K562 (cell line): ENCODE measurements at regions not wholly inside any gene's neighbourhood (a gene's known extent, or its start where the extent isn't known, plus 50 kb on each side); places are given as distances from the start of the nearest gene placed in this dataset.

Experiments used
- ATAC-seq: fragments of 200-7000 bp; cut with Tn5 transposase; 3 replicates; pipeline ENCODE4 v1.9.1; 2020; ENCODE audit warnings: moderate library complexity
- BruUV-seq: library from RNA; stranded (reverse); fragments of 400-500 nt; replicated peaks from 2 replicates; lab custom pipeline; 2021; lab: Mats Ljungman, UMichigan
- CTCF ChIA-PET: fragments of 300-600 bp; formaldehyde crosslinking; extraction: SDS; loops from one replicate; lab custom pipeline; 2021; ENCODE audit warnings: low intra/inter-chr PET ratio; lab: Yijun Ruan, JAX
- POLR2A ChIA-PET: fragments of 300-600, 350-650 bp; sonication (Branson Sonifier 250); formaldehyde crosslinking; extraction: SDS; loops from one replicate; lab custom pipeline; 2021; ENCODE audit warnings: antibody characterized with exemption, inconsistent platforms; lab: Yijun Ruan, JAX
- DNase-seq, 4 experiments: peaks; one replicate each; pipeline versions ENCODE4 v3.0.0 to v3.0.0-alpha.2; 2011 to 2018; ENCODE audit warnings: low spot score in 3 of 4, mixed read lengths in 3 of 4; ENCODE audit errors: extremely low read depth in 1 of 4
- FAIRE-seq: peaks from 2 replicates; lab custom pipeline; 2011; peaks lifted over from hg19 to GRCh38; lab: Jason Lieb, UNC
- H2AFZ ChIP-seq: 2 replicates; pipeline ENCODE4 v1.6.0; 2011; ENCODE audit warnings: low read depth, low read length, control low read depth, inconsistent platforms
- H3K27ac ChIP-seq: fragments of 200-600 bp; 3 replicates; pipeline ENCODE4 v1.8.0; 2011; ENCODE audit warnings: low read depth, mild to moderate bottlenecking, control low read depth, inconsistent platforms, low read length, moderate library complexity, mixed read lengths; ENCODE audit errors: extremely low read depth
- H3K27me3 ChIP-seq, 2 experiments: fragments of 300-600 bp in 1 of 2; 2 replicates in 1 of 2; 3 replicates in 1 of 2; pipeline versions ENCODE4 v1.6.0 to v1.8.0; 2011; ENCODE audit warnings: inconsistent platforms in 2 of 2, low read length in 2 of 2, mild to moderate bottlenecking in 1 of 2, mixed read lengths in 1 of 2, moderate library complexity in 1 of 2; ENCODE audit not compliant: control insufficient read depth in 2 of 2, insufficient read depth in 2 of 2
- H3K36me3 ChIP-seq: fragments of 300-600 bp; 3 replicates; pipeline ENCODE4 v1.8.0; 2011; ENCODE audit warnings: mild to moderate bottlenecking, low read length, inconsistent platforms; ENCODE audit not compliant: control insufficient read depth, insufficient read depth
- H3K4me1 ChIP-seq, 2 experiments: fragments of 200-600 bp in 1 of 2; replicated peaks in 1 of 2; 2 replicates in 1 of 2; 3 replicates in 1 of 2; pipeline versions ENCODE4 v1.5.1 to v1.8.0; 2011; ENCODE audit warnings: inconsistent platforms in 2 of 2, low read length in 2 of 2, mild to moderate bottlenecking in 1 of 2, mixed read lengths in 1 of 2, moderate library complexity in 1 of 2; ENCODE audit not compliant: control insufficient read depth in 2 of 2, insufficient read depth in 2 of 2
- H3K4me2 ChIP-seq: 2 replicates; pipeline ENCODE4 v1.6.1; 2011; ENCODE audit warnings: low read length, control low read depth, inconsistent platforms, mixed read lengths; ENCODE audit not compliant: insufficient read depth
- H3K4me3 ChIP-seq: fragments of 200-600 bp; sonication (generic), shearing (Covaris generic); 2 replicates; pipeline ENCODE4 v1.5.1; 2016; ENCODE audit warnings: control low read depth, inconsistent platforms
- H3K79me2 ChIP-seq: fragments of 200-600 bp; 3 replicates; pipeline ENCODE4 v1.8.0; 2011; ENCODE audit warnings: low read length, inconsistent platforms; ENCODE audit not compliant: control insufficient read depth, insufficient read depth
- H3K9ac ChIP-seq, 2 experiments: 2 replicates each; pipeline versions ENCODE4 v1.6.0 to v1.6.1; 2011; ENCODE audit warnings: low read depth in 2 of 2, low read length in 2 of 2, control low read depth in 1 of 2, inconsistent platforms in 1 of 2, mild to moderate bottlenecking in 1 of 2, mixed read lengths in 1 of 2; ENCODE audit not compliant: insufficient read depth in 1 of 2
- H3K9me1 ChIP-seq: one replicate; pipeline ENCODE4 v1.6.0; 2011; ENCODE audit warnings: inconsistent platforms, mild to moderate bottlenecking, low read length, moderate library complexity; ENCODE audit not compliant: control insufficient read depth, insufficient read depth
- H3K9me3 ChIP-seq: replicated peaks from 2 replicates; pipeline ENCODE4 v1.5.1; 2011; ENCODE audit warnings: low read depth, low read length, inconsistent platforms; ENCODE audit not compliant: control insufficient read depth, insufficient read depth
- H4K20me1 ChIP-seq: replicated peaks from 2 replicates; pipeline ENCODE4 v1.6.1; 2011; ENCODE audit warnings: low read length, inconsistent platforms, mixed read lengths; ENCODE audit not compliant: control insufficient read depth, insufficient read depth
- CBFA2T2 ChIP-seq: fragments of 450-650 bp; conservative IDR thresholded peaks from 2 replicates; pipeline ENCODE4 v1.6.1; 2017; ENCODE audit warnings: mild to moderate bottlenecking
- ETV5 ChIP-seq: sonication (generic); formaldehyde crosslinking; IDR thresholded peaks from 2 replicates; pipeline ENCODE4 v1.4.0; 2020; ENCODE audit warnings: low read depth, mild to moderate bottlenecking, missing genetic modification reagents
- FOXK2 ChIP-seq, 2 experiments: fragments of 450-650 bp; IDR thresholded peaks in 1 of 2; conservative IDR thresholded peaks in 1 of 2; 2 replicates each; pipeline ENCODE4 v1.6.1; 2016; ENCODE audit warnings: low read depth in 2 of 2, mild to moderate bottlenecking in 1 of 2
- HNRNPL ChIP-seq: fragments of 200-400 bp; formaldehyde crosslinking; IDR thresholded peaks from 2 replicates; pipeline ENCODE4 v1.6.1; 2017; ENCODE audit warnings: low read depth, mild to moderate bottlenecking, low read length
- RNF2 ChIP-seq: sonication (generic); IDR thresholded peaks from 2 replicates; pipeline ENCODE4 v1.6.1; 2016
- SAFB2 ChIP-seq: fragments of 200-400 bp; formaldehyde crosslinking; IDR thresholded peaks from 2 replicates; pipeline ENCODE4 v1.6.1; 2018; ENCODE audit warnings: borderline replicate concordance, low read length, low read depth, moderate library complexity; ENCODE audit not compliant: severe bottlenecking
- ZNF561 ChIP-seq: fragments of 450-650 bp; formaldehyde crosslinking; conservative IDR thresholded peaks from 2 replicates; pipeline ENCODE4 v1.4.0; 2020; ENCODE audit warnings: mild to moderate bottlenecking, moderate library complexity
- WGBS: fragments of 100-300 bp; shearing (Covaris generic); methylation state at CpG from one replicate; pipeline ENCODE4 v1.1.6; 2016; ENCODE audit warnings: low coverage, mixed read lengths; ENCODE audit not compliant: insufficient coverage; ENCODE audit errors: missing lambda C conversion rate; 5-methylcytosine and 5-hydroxymethylcytosine counted together
- in situ Hi-C: fragments of 300-500 bp; cut with MboI; formaldehyde crosslinking; loops from 4 replicates; pipeline ENCODE4 v1.15.0; 2018; ENCODE audit warnings: inconsistent platforms, mixed read lengths
- intact Hi-C: fragments of 100-400 bp; cut with micrococcal nuclease; formaldehyde crosslinking; loops from 2 replicates; pipeline ENCODE4 v1.14.2; 2022
- TF ChIP-seq, protein P1 (sequence below), 2 experiments: fragments of 450-650 bp; conservative IDR thresholded peaks; 2 replicates each; pipeline ENCODE4 v1.6.1; 2017; ENCODE audit warnings: mild to moderate bottlenecking in 2 of 2, moderate library complexity in 2 of 2
- TF ChIP-seq, protein P2 (sequence below): IDR thresholded peaks from 3 replicates; pipeline ENCODE4 v1.6.1; 2011; ENCODE audit warnings: borderline replicate concordance, mild to moderate bottlenecking, moderate library complexity; ENCODE audit not compliant: insufficient read length; ENCODE audit errors: extremely low read depth

DNA sequence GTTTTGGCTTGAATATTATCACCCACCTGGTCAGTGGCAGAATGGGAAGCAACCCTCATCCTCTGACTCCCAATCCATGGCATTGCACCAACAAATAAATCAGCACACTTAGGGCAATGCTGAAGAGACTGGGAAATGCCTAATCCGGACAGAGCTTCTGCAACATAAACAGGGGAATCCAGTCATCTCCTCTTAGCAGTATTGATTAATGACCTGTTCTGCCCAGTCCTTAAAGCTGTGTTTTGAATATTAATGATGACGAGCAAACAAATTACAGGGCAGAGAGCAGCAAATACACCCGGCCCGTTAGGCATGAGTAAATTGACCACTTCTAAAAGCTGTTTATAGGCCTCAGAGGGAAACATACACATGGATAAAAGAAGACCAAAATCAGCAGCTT is 77.0 kb upstream of the B3GAT2 start:
- Histone ChIP-seq H3K36me3 (no peaks in the 10 kb centered on the region), H3K27ac (no peak overlapping the region), H2AFZ (no peak overlapping the region), H3K9me1 (no peaks in the 10 kb centered on the region), H3K79me2 (no peaks in the 10 kb centered on the region), H3K9me3 (no peaks in the 10 kb centered on the region), H4K20me1 (no peaks in the 10 kb centered on the region), H3K27me3 (no peaks in the 10 kb centered on the region), H3K4me1 (no peaks in the 10 kb centered on the region), H3K4me3 (no peak overlapping the region), H3K9ac (no peak overlapping the region), H3K4me2 (no peak overlapping the region)
- CTCF ChIA-PET = no interaction called here
- BruUV-seq = no TSS peak
- TF ChIP-seq ZNF561 (CRISPR knock-in tag) (no peak), ETV5 (no peak), FOXK2 (conservative IDR thresholded peaks at IDR 0.05 in 1 of 2, IDR thresholded peaks at IDR 0.05 in 1 of 2; ENCODE audit: low read depth in 2 of 2) (no peak), CBFA2T2 (no peak), RNF2 (no peak), HNRNPL (no peak), SAFB2 (no peak)
- TF ChIP-seq, protein P1, sequence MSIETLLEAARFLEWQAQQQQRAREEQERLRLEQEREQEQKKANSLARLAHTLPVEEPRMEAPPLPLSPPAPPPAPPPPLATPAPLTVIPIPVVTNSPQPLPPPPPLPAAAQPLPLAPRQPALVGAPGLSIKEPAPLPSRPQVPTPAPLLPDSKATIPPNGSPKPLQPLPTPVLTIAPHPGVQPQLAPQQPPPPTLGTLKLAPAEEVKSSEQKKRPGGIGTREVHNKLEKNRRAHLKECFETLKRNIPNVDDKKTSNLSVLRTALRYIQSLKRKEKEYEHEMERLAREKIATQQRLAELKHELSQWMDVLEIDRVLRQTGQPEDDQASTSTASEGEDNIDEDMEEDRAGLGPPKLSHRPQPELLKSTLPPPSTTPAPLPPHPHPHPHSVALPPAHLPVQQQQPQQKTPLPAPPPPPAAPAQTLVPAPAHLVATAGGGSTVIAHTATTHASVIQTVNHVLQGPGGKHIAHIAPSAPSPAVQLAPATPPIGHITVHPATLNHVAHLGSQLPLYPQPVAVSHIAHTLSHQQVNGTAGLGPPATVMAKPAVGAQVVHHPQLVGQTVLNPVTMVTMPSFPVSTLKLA (conservative IDR thresholded peaks at IDR 0.05) = no peak
- TF ChIP-seq, protein P2, sequence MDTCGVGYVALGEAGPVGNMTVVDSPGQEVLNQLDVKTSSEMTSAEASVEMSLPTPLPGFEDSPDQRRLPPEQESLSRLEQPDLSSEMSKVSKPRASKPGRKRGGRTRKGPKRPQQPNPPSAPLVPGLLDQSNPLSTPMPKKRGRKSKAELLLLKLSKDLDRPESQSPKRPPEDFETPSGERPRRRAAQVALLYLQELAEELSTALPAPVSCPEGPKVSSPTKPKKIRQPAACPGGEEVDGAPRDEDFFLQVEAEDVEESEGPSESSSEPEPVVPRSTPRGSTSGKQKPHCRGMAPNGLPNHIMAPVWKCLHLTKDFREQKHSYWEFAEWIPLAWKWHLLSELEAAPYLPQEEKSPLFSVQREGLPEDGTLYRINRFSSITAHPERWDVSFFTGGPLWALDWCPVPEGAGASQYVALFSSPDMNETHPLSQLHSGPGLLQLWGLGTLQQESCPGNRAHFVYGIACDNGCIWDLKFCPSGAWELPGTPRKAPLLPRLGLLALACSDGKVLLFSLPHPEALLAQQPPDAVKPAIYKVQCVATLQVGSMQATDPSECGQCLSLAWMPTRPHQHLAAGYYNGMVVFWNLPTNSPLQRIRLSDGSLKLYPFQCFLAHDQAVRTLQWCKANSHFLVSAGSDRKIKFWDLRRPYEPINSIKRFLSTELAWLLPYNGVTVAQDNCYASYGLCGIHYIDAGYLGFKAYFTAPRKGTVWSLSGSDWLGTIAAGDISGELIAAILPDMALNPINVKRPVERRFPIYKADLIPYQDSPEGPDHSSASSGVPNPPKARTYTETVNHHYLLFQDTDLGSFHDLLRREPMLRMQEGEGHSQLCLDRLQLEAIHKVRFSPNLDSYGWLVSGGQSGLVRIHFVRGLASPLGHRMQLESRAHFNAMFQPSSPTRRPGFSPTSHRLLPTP = no peak
- in situ Hi-C loops (no loop called here), intact Hi-C loops (no loop called here)
- no peak for DNase-seq
- POLR2A ChIA-PET = no interaction called here
- no peak for FAIRE-seq
- 0% methylated on average over 4 of the region's 4 CpGs for WGBS
- ATAC-seq = no peak
